Smooth muscle cell (in vitro differentiated cells): ENCODE measurements at regions not wholly inside any gene's neighbourhood (a gene's known extent, or its start where the extent isn't known, plus 50 kb on each side); places are given as distances from the start of the nearest gene placed in this dataset.

Source experiments
- DNase-seq: peaks from one replicate; lab custom pipeline; 2025; ENCODE audit not compliant: unreplicated experiment; lab: John Stamatoyannopoulos, UW
- H2AFZ ChIP-seq: fragments of 200-600 bp; sonication (generic); 2 replicates; pipeline ENCODE4 v1.6.0; 2016; ENCODE audit warnings: antibody characterized with exemption, low read depth, mild to moderate bottlenecking
- H3F3A ChIP-seq: fragments of 200-600 bp; sonication (generic); 2 replicates; pipeline ENCODE4 v1.6.0; 2017; ENCODE audit warnings: antibody characterized with exemption, low read depth
- H3K27ac ChIP-seq: fragments of 200-600 bp; sonication (generic); 2 replicates; pipeline ENCODE4 v1.5.1; 2016; ENCODE audit warnings: low read depth, mild to moderate bottlenecking
- H3K27me3 ChIP-seq: fragments of 200-600 bp; sonication (generic); 2 replicates; pipeline ENCODE4 v1.6.1; 2016; ENCODE audit warnings: low read depth, mild to moderate bottlenecking
- H3K36me3 ChIP-seq: fragments of 200-600 bp; sonication (generic); 2 replicates; pipeline ENCODE4 v1.5.1; 2016; ENCODE audit warnings: low read depth
- H3K4me1 ChIP-seq: fragments of 200-600 bp; sonication (generic); 2 replicates; pipeline ENCODE4 v1.5.1; 2016; ENCODE audit warnings: low read depth
- H3K4me2 ChIP-seq: fragments of 200-600 bp; sonication (generic); 2 replicates; pipeline ENCODE4 v1.6.0; 2016; ENCODE audit warnings: mild to moderate bottlenecking
- H3K4me3 ChIP-seq: fragments of 200-600 bp; sonication (generic); 2 replicates; pipeline ENCODE4 v1.5.1; 2016; ENCODE audit warnings: mild to moderate bottlenecking
- H3K79me2 ChIP-seq: fragments of 200-600 bp; sonication (generic); 2 replicates; pipeline ENCODE4 v1.6.0; 2016; ENCODE audit warnings: low read depth, mild to moderate bottlenecking
- H3K9ac ChIP-seq: fragments of 200-600 bp; sonication (generic); 2 replicates; pipeline ENCODE4 v1.6.0; 2016; ENCODE audit warnings: low read depth
- H3K9me3 ChIP-seq: fragments of 200-600 bp; sonication (generic); replicated peaks from 2 replicates; pipeline ENCODE4 v1.5.1; 2016; ENCODE audit warnings: low read depth
- H4K20me1 ChIP-seq: fragments of 200-600 bp; sonication (generic); 2 replicates; pipeline ENCODE4 v1.6.0; 2016; ENCODE audit warnings: low read depth
- WGBS: methylation state at CpG from one replicate; pipeline ENCODE4 v1.1.7; 2016; ENCODE audit warnings: low lambda C conversion rate; 5-methylcytosine and 5-hydroxymethylcytosine counted together
- TF ChIP-seq, protein P1 (sequence below): fragments of 200-600 bp; sonication (generic); IDR thresholded peaks from 2 replicates; pipeline ENCODE4 v1.5.1; 2017; ENCODE audit warnings: borderline replicate concordance, mild to moderate bottlenecking, antibody characterized with exemption; ENCODE audit not compliant: insufficient read depth, poor library complexity, severe bottlenecking

- 45% methylated on average over 5 of the region's 5 CpGs for WGBS
- H3K4me1 ChIP-seq = peaks cover 39% of the 10 kb centered on the region
Measured at GRCh38 chr2:174666845-174667244, 69.2 kb upstream of the WIPF1 start.

GRCh38 chr2:174666312-174666711, 68.7 kb upstream of the WIPF1 start:
- H3K4me3 ChIP-seq = no peak overlapping the region
- H2AFZ ChIP-seq = no peak overlapping the region
- H3K79me2 ChIP-seq = peaks cover 38% of the 10 kb centered on the region
- H3F3A ChIP-seq = peaks cover 20% of the 10 kb centered on the region
- DNase-seq = no peak
- H3K9me3 ChIP-seq = no peaks in the 10 kb centered on the region
- no peaks in the 10 kb centered on the region for H3K27me3 ChIP-seq
- H3K9ac ChIP-seq = no peak overlapping the region
- no peak overlapping the region for H3K4me2 ChIP-seq
- H3K36me3 ChIP-seq = no peaks in the 10 kb centered on the region
- peaks cover 55% of the 10 kb centered on the region for H4K20me1 ChIP-seq
- TF ChIP-seq, protein P1, sequence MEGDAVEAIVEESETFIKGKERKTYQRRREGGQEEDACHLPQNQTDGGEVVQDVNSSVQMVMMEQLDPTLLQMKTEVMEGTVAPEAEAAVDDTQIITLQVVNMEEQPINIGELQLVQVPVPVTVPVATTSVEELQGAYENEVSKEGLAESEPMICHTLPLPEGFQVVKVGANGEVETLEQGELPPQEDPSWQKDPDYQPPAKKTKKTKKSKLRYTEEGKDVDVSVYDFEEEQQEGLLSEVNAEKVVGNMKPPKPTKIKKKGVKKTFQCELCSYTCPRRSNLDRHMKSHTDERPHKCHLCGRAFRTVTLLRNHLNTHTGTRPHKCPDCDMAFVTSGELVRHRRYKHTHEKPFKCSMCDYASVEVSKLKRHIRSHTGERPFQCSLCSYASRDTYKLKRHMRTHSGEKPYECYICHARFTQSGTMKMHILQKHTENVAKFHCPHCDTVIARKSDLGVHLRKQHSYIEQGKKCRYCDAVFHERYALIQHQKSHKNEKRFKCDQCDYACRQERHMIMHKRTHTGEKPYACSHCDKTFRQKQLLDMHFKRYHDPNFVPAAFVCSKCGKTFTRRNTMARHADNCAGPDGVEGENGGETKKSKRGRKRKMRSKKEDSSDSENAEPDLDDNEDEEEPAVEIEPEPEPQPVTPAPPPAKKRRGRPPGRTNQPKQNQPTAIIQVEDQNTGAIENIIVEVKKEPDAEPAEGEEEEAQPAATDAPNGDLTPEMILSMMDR = no peak
- no peak overlapping the region for H3K27ac ChIP-seq
- H3K4me1 ChIP-seq = peaks cover 39% of the 10 kb centered on the region

More at GRCh38 chr2:174666845-174667244, 69.2 kb upstream of the WIPF1 start:
- no peak for DNase-seq
- Histone ChIP-seq H3K4me3 (no peak overlapping the region), H4K20me1 (peaks cover 49% of the 10 kb centered on the region), H3K9me3 (no peaks in the 10 kb centered on the region), H3K27me3 (no peaks in the 10 kb centered on the region), H3K79me2 (peaks cover 36% of the 10 kb centered on the region), H3F3A (peaks cover 20% of the 10 kb centered on the region), H3K27ac (peak overlapping the region; percentile 65), H3K36me3 (no peaks in the 10 kb centered on the region), H2AFZ (no peak overlapping the region), H3K4me2 (peak overlapping the region; percentile 29), H3K9ac (no peak overlapping the region)
- TF ChIP-seq, protein P1 = no peak

GRCh38 chr2:174664084-174664759, 66.6 kb upstream of the WIPF1 start:
- Histone ChIP-seq H3K4me2 (peak overlapping the region; percentile 63), H3K36me3 (no peaks in the 10 kb centered on the region), H3K79me2 (peaks cover 44% of the 10 kb centered on the region), H3K27me3 (no peaks in the 10 kb centered on the region), H3K27ac (peak overlapping the region; percentile 93), H3K4me1 (peaks cover 25% of the 10 kb centered on the region), H4K20me1 (peaks cover 55% of the 10 kb centered on the region), H3F3A (peaks cover 20% of the 10 kb centered on the region), H3K9me3 (no peaks in the 10 kb centered on the region), H3K4me3 (no peak overlapping the region), H3K9ac (peak overlapping the region; percentile 9), H2AFZ (no peak overlapping the region)
- TF ChIP-seq, protein P1 = no peak
- 91% methylated on average over 7 of the region's 7 CpGs for WGBS
- no peak for DNase-seq

GRCh38 chr2:174663550-174663949, 65.9 kb upstream of the WIPF1 start:
- 23% methylated on average over 7 of the region's 7 CpGs for WGBS
- TF ChIP-seq, protein P1 = no peak
- Histone ChIP-seq H3K27ac (peak overlapping the region; percentile 93), H3F3A (peaks cover 20% of the 10 kb centered on the region), H3K27me3 (no peaks in the 10 kb centered on the region), H4K20me1 (peaks cover 51% of the 10 kb centered on the region), H3K4me3 (no peak overlapping the region), H3K4me1 (peaks cover 24% of the 10 kb centered on the region), H3K4me2 (peak overlapping the region; percentile 63), H3K36me3 (no peaks in the 10 kb centered on the region), H3K79me2 (peaks cover 46% of the 10 kb centered on the region), H3K9me3 (no peaks in the 10 kb centered on the region), H3K9ac (peak overlapping the region; percentile 66), H2AFZ (no peak overlapping the region)
- no peak for DNase-seq
